Prostate gland (tissue), 2 donors: ENCODE measurements at regions not wholly inside any gene's neighbourhood (a gene's known extent, or its start where the extent isn't known, plus 50 kb on each side); places are given as distances from the start of the nearest gene placed in this dataset.

Experiments used
- DNase-seq: peaks from one replicate; pipeline ENCODE4 v3.0.0-alpha.2; 2019; ENCODE audit warnings: low spot score
- H3K27ac ChIP-seq, 2 donors: fragments of 200-600 bp; sonication (generic); 2 replicates each; pipeline ENCODE4 v1.5.1; 2017 to 2019
- H3K27me3 ChIP-seq: fragments of 200-600 bp; sonication (generic); replicated peaks from 2 replicates; pipeline ENCODE4 v1.5.1; 2019; ENCODE audit not compliant: insufficient read depth
- H3K36me3 ChIP-seq, 2 donors: fragments of 200-600 bp; sonication (generic); 1 replicate in 1 of 2; 2 replicates in 1 of 2; pipeline versions ENCODE4 v1.5.1 to v1.8.1; 2017 to 2019
- H3K4me1 ChIP-seq: fragments of 200-600 bp; sonication (generic); replicated peaks from 2 replicates; pipeline ENCODE4 v1.5.1; 2019
- H3K4me3 ChIP-seq, 2 donors: fragments of 200-600 bp; sonication (generic); 2 replicates each; pipeline ENCODE4 v1.5.1; 2017 to 2019
- H3K9me3 ChIP-seq: fragments of 200-600 bp; sonication (generic); 2 replicates; pipeline ENCODE4 v1.5.1; 2017
- CTCF ChIP-seq, 4 experiments: fragments of 200-600 bp in 2 of 4; fragments of 450-650 bp in 2 of 4; sonication (generic) in 2 of 4; IDR thresholded peaks; 1 replicate in 3 of 4; 2 replicates in 1 of 4; pipeline ENCODE4 v1.5.1; 2016 to 2019; ENCODE audit warnings: antibody characterized with exemption in 4 of 4, mild to moderate bottlenecking in 2 of 4, moderate library complexity in 2 of 4
- POLR2A ChIP-seq: fragments of 450-650 bp; IDR thresholded peaks from one replicate; pipeline ENCODE4 v1.6.1; 2016; ENCODE audit warnings: antibody characterized with exemption, mild to moderate bottlenecking
- POLR2AphosphoS5 ChIP-seq: sonication (generic); formaldehyde crosslinking; IDR thresholded peaks from one replicate; pipeline ENCODE4 v1.6.1; 2017; ENCODE audit warnings: antibody characterized with exemption
- WGBS: methylation state at CpG from one replicate; pipeline ENCODE4 v1.1.5; 2018; 5-methylcytosine and 5-hydroxymethylcytosine counted together
- intact Hi-C: fragments of 100-400 bp; cut with DNase I; formaldehyde crosslinking; loops from one replicate; pipeline ENCODE4 v1.14.2; 2022

- no peaks in the 10 kb centered on the region for H3K4me1 ChIP-seq
- H3K27me3 ChIP-seq: no peaks in the 10 kb centered on the region
- no peak overlapping the region for H3K4me3 ChIP-seq
- no peak overlapping the region for H3K27ac ChIP-seq
- H3K36me3 ChIP-seq: no peaks in the 10 kb centered on the region
- intact Hi-C loops: no loop called here
- WGBS: 93% methylated on average over 2 of the region's 2 CpGs
- no peaks in the 10 kb centered on the region for H3K9me3 ChIP-seq
- TF ChIP-seq POLR2AphosphoS5: no peak
- TF ChIP-seq POLR2A: no peak
- no peak for TF ChIP-seq CTCF (IDR thresholded peaks at IDR 0.05)
- no peak for DNase-seq
Measured at GRCh38 chr6:120031837-120032236, 682.3 kb upstream of the MAN1A1 start.

- Histone ChIP-seq H3K9me3 (no peaks in the 10 kb centered on the region), H3K27me3 (no peaks in the 10 kb centered on the region), H3K36me3 (no peaks in the 10 kb centered on the region), H3K4me1 (no peaks in the 10 kb centered on the region), H3K4me3 (no peak overlapping the region), H3K27ac (no peak overlapping the region)
- intact Hi-C loops: no loop called here
- WGBS: 73% methylated on average over 1 of the region's 1 CpG
- DNase-seq: no peak
- TF ChIP-seq POLR2A: no peak
Measured at GRCh38 chr6:120026791-120027190, 677.2 kb upstream of the MAN1A1 start.

- no peak for DNase-seq
- H3K4me3 ChIP-seq: no peak overlapping the region
- no peak overlapping the region for H3K27ac ChIP-seq
- 94% methylated on average over 3 of the region's 3 CpGs for WGBS
- H3K36me3 ChIP-seq: no peaks in the 10 kb centered on the region
- H3K27me3 ChIP-seq: no peaks in the 10 kb centered on the region
- no peaks in the 10 kb centered on the region for H3K4me1 ChIP-seq
- H3K9me3 ChIP-seq: no peaks in the 10 kb centered on the region
- no peak for TF ChIP-seq CTCF (IDR thresholded peaks at IDR 0.05)
- TF ChIP-seq POLR2AphosphoS5: no peak
- intact Hi-C loops: no loop called here
Measured at GRCh38 chr6:120010075-120010474, 660.5 kb upstream of the MAN1A1 start.

GRCh38 chr6:120005292-120005976 is 655.9 kb upstream of the MAN1A1 start:
- H3K27me3 ChIP-seq: no peaks in the 10 kb centered on the region
- intact Hi-C loops: no loop called here
- H3K27ac ChIP-seq: no peak overlapping the region
- no peak for TF ChIP-seq POLR2A
- no peaks in the 10 kb centered on the region for H3K36me3 ChIP-seq
- H3K9me3 ChIP-seq: no peaks in the 10 kb centered on the region
- no peak overlapping the region for H3K4me3 ChIP-seq
- WGBS: 94% methylated on average over 12 of the region's 12 CpGs
- H3K4me1 ChIP-seq: no peaks in the 10 kb centered on the region
- no peak for DNase-seq

- intact Hi-C loops: no loop called here
- no peak for DNase-seq
- TF ChIP-seq CTCF (IDR thresholded peaks at IDR 0.05) (no peak), POLR2A (no peak), POLR2AphosphoS5 (no peak)
- Histone ChIP-seq H3K4me3 (no peak overlapping the region), H3K27me3 (no peaks in the 10 kb centered on the region), H3K9me3 (no peaks in the 10 kb centered on the region), H3K27ac (no peak overlapping the region), H3K4me1 (no peaks in the 10 kb centered on the region), H3K36me3 (no peaks in the 10 kb centered on the region)
- 81% methylated on average over 3 of the region's 3 CpGs for WGBS
Measured at GRCh38 chr6:119986934-119987549, 637.5 kb upstream of the MAN1A1 start.
